ENCODE measurements at regions not wholly inside any gene's neighbourhood (a gene's known extent, or its start where the extent isn't known, plus 50 kb on each side); places are given as distances from the start of the nearest gene placed in this dataset.

DNA sequence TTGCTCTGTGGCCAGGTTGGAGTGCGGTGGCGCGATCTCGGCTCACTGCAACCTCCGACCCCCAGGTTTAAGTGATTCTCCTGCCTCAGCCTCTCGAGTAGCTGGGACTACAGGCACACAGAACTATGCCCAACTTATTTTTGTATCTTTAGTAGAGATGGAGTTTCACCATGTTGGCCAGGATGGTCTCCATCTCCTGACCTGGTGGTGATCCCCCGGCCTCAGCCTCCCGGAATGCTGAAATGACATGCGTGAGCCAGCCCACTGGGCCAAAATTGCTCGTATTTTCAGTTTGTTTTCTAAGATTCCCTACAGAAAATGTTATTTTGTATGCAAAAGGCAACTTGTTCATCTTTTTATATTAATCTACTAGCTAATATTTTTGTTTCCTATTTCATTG lies 782.6 kb downstream of the TLE1 start (continued):
- TF ChIP-seq, protein P1, sequence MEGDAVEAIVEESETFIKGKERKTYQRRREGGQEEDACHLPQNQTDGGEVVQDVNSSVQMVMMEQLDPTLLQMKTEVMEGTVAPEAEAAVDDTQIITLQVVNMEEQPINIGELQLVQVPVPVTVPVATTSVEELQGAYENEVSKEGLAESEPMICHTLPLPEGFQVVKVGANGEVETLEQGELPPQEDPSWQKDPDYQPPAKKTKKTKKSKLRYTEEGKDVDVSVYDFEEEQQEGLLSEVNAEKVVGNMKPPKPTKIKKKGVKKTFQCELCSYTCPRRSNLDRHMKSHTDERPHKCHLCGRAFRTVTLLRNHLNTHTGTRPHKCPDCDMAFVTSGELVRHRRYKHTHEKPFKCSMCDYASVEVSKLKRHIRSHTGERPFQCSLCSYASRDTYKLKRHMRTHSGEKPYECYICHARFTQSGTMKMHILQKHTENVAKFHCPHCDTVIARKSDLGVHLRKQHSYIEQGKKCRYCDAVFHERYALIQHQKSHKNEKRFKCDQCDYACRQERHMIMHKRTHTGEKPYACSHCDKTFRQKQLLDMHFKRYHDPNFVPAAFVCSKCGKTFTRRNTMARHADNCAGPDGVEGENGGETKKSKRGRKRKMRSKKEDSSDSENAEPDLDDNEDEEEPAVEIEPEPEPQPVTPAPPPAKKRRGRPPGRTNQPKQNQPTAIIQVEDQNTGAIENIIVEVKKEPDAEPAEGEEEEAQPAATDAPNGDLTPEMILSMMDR (IDR thresholded peaks at IDR 0.05; ENCODE audit: control extremely low read depth in 1 of 3, insufficient read depth in 1 of 3, low read depth in 1 of 3, low read length in 3 of 3), result no peak
- TF ChIP-seq TAF7 (optimal IDR thresholded peaks at IDR 0.05; ENCODE audit: borderline replicate concordance, low read depth, low read length) (no peak), BACH1 (IDR thresholded peaks at IDR 0.05; ENCODE audit: low read length) (no peak), CREB1 (IDR thresholded peaks at IDR 0.05) (no peak), CHD7 (IDR thresholded peaks at IDR 0.05; ENCODE audit: insufficient replicate concordance, low read length) (no peak), RAD21 (IDR thresholded peaks at IDR 0.05 in 1 of 2, conservative IDR thresholded peaks at IDR 0.05 in 1 of 2; ENCODE audit: low read depth in 2 of 2, low read length in 2 of 2) (no peak), CEBPB (IDR thresholded peaks at IDR 0.05; ENCODE audit: low read depth, low read length) (no peak), TEAD4 (IDR thresholded peaks at IDR 0.05; ENCODE audit: low read depth, low read length) (no peak)
